CD4-positive, alpha-beta T cell treated with Interferon gamma for 1 hour (primary cell): ENCODE measurements at regions not wholly inside any gene's neighbourhood (a gene's known extent, or its start where the extent isn't known, plus 50 kb on each side); places are given as distances from the start of the nearest gene placed in this dataset.

Experiments
- DNase-seq: peaks from one replicate; pipeline ENCODE4 v3.0.0-alpha.2; 2020

GRCh38 chr14:99067141-99067920 is 204.7 kb downstream of the BCL11B start:
- no peak for DNase-seq

GRCh38 chr14:99067927-99068326 is 204.1 kb downstream of the BCL11B start:
- DNase-seq = no peak

GRCh38 chr14:99069946-99070345 is 202.1 kb downstream of the BCL11B start:
- no peak for DNase-seq

GRCh38 chr14:99072433-99072832 is 199.6 kb downstream of the BCL11B start:
- no peak for DNase-seq

GRCh38 chr14:99072956-99073355 is 199.0 kb downstream of the BCL11B start:
- no peak for DNase-seq

GRCh38 chr14:99073431-99073830 is 198.6 kb downstream of the BCL11B start:
- no peak for DNase-seq

- no peak for DNase-seq
These were observed 196.9 kb downstream of the BCL11B start for GRCh38 chr14:99075061-99075460.

GRCh38 chr14:99075771-99076375 is 196.1 kb downstream of the BCL11B start:
- no peak for DNase-seq

GRCh38 chr14:99077076-99077843 is 194.7 kb downstream of the BCL11B start:
- DNase-seq = no peak

- DNase-seq = no peak
These were observed 194.2 kb downstream of the BCL11B start for GRCh38 chr14:99077844-99078236.

GRCh38 chr14:99078426-99078825 is 193.6 kb downstream of the BCL11B start:
- no peak for DNase-seq

GRCh38 chr14:99079061-99079727 is 192.8 kb downstream of the BCL11B start:
- no peak for DNase-seq

GRCh38 chr14:99080306-99080705 is 191.7 kb downstream of the BCL11B start:
- DNase-seq = no peak

GRCh38 chr14:99081156-99081765 is 190.7 kb downstream of the BCL11B start:
- DNase-seq = no peak

GRCh38 chr14:99081880-99082279 is 190.1 kb downstream of the BCL11B start:
- DNase-seq = no peak

- no peak for DNase-seq
These were observed 178.2 kb downstream of the BCL11B start for GRCh38 chr14:99093532-99094517.

- DNase-seq = no peak
These were observed 177.1 kb downstream of the BCL11B start for GRCh38 chr14:99094901-99095300.

GRCh38 chr14:99095369-99095768 is 176.6 kb downstream of the BCL11B start:
- no peak for DNase-seq

GRCh38 chr14:99098199-99098598 is 173.8 kb downstream of the BCL11B start:
- no peak for DNase-seq

- DNase-seq = no peak
These were observed 172.8 kb downstream of the BCL11B start for GRCh38 chr14:99099051-99099787.
